Stimulated activated CD8-positive, alpha-beta memory T cell treated with anti-CD3 and anti-CD28 coated beads, Interleukin-15, amount 100 ng/mL, for 4 hours (primary cell): ENCODE measurements at regions not wholly inside any gene's neighbourhood (a gene's known extent, or its start where the extent isn't known, plus 50 kb on each side); places are given as distances from the start of the nearest gene placed in this dataset.

Experiments
- DNase-seq, 2 donors: peaks; one replicate each; pipeline ENCODE4 v3.0.0-alpha.2; 2020; ENCODE audit warnings: low read depth in 2 of 2

GRCh38 chr5:175805256-175806011 is 65.9 kb upstream of the CPLX2 start:
- no peak for DNase-seq

- DNase-seq: no peak
These were observed 62.7 kb upstream of the CPLX2 start for GRCh38 chr5:175808711-175809110.

GRCh38 chr5:175809531-175810121 is 61.8 kb upstream of the CPLX2 start:
- no peak for DNase-seq

GRCh38 chr5:175810457-175810856 is 60.9 kb upstream of the CPLX2 start:
- no peak for DNase-seq

GRCh38 chr5:175811589-175811988 is 59.8 kb upstream of the CPLX2 start:
- no peak for DNase-seq

- DNase-seq: no peak
These were observed 57.3 kb upstream of the CPLX2 start for GRCh38 chr5:175813943-175814630.

- DNase-seq: no peak
These were observed 56.7 kb upstream of the CPLX2 start for GRCh38 chr5:175814691-175815090.

GRCh38 chr5:175815126-175815913 is 56.1 kb upstream of the CPLX2 start:
- no peak for DNase-seq

- no peak for DNase-seq
These were observed 55.0 kb upstream of the CPLX2 start for GRCh38 chr5:175816348-175816747.

- DNase-seq: no peak
These were observed 52.3 kb upstream of the CPLX2 start for GRCh38 chr5:175819090-175819425.

- DNase-seq: no peak
These were observed 51.1 kb upstream of the CPLX2 start for GRCh38 chr5:175820230-175820629.
